ENCODE measurements at regions not wholly inside any gene's neighbourhood (a gene's known extent, or its start where the extent isn't known, plus 50 kb on each side); places are given as distances from the start of the nearest gene placed in this dataset.

DNA sequence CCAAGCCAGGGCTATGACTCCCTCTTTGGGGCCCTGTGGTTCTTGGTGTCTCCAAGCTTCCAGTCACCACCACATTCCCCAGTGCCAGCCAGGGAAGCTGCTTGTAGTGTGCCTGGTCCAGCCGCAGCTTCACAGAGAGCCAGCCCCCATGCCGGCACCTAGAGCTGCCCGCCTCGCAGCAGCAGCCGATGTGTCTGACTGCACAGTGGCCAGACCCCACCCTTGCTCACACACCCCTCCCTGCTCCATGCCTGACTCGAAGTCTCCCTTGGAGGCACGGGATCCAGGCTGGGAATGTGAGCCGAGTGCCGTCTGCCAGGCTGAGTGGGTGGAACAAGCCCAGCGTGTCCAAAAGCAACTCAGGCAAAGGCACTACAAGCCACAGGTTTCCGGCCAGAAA, 123.3 kb upstream of the SFSWAP start:
- no CpG with 5 or more reads among the region's 11 CpGs for WGBS, 2 experiments (ENCODE audit: extremely low coverage in 2 of 2, insufficient read length in 1 of 2)
- H3K36me3 ChIP-seq (ENCODE audit: control insufficient read depth, insufficient read depth, low read length), result no peaks in the 10 kb centered on the region
- H3K9ac ChIP-seq (ENCODE audit: low read depth, low read length), result no peak overlapping the region
- no peak overlapping the region for H4K8ac ChIP-seq (ENCODE audit: low read depth in 2 of 2, low read length in 2 of 2)
- H2BK120ac ChIP-seq (ENCODE audit: low read depth, low read length), result no peak overlapping the region
- POLR2A ChIA-PET (ENCODE audit: unreplicated experiment), result no interaction called here
- no peak overlapping the region for H3K23ac ChIP-seq (ENCODE audit: low read depth, low read length)
- H3K4me3 ChIP-seq (ENCODE audit: insufficient read depth, low read depth, low read length), result no peak overlapping the region
- H2BK20ac ChIP-seq (ENCODE audit: low read depth, low read length), result no peak overlapping the region
- no peak overlapping the region for H3K18ac ChIP-seq (ENCODE audit: low read depth, low read length)
- H3K4ac ChIP-seq (ENCODE audit: low read depth, low read length), result no peak overlapping the region
- no peak overlapping the region for H3K27ac ChIP-seq (ENCODE audit: insufficient read depth, low read length)
- H3K56ac ChIP-seq (ENCODE audit: extremely low read depth, insufficient read depth, low read length), result no peak overlapping the region
- no peak overlapping the region for H3K4me2 ChIP-seq (ENCODE audit: low read depth, low read length)
- no peak overlapping the region for H2AFZ ChIP-seq (replicated peaks; ENCODE audit: low read length, poor library complexity)
- intact Hi-C loops (cut with micrococcal nuclease) (no loop called here), dilution Hi-C loops (cut with HindIII; ENCODE audit: low sequenced_read_pairs, unreplicated experiment) (no loop called here), in situ Hi-C loops (cut with MboI; ENCODE audit: low sequenced_read_pairs) (no loop called here)
- TF ChIP-seq BHLHE40 (IDR thresholded peaks at IDR 0.05; ENCODE audit: low read depth, low read length) (no peak), MAFK (IDR thresholded peaks at IDR 0.05; ENCODE audit: low read depth, low read length) (no peak), MAZ (IDR thresholded peaks at IDR 0.05; ENCODE audit: borderline replicate concordance, low read depth, low read length) (no peak), POLR2A (IDR thresholded peaks at IDR 0.05; ENCODE audit: low read depth, low read length) (no peak), RAD21 (IDR thresholded peaks at IDR 0.05; ENCODE audit: low read length) (no peak), SMC3 (IDR thresholded peaks at IDR 0.05; ENCODE audit: low read depth, low read length) (no peak), CEBPB (IDR thresholded peaks at IDR 0.05; ENCODE audit: low read depth, low read length) (no peak), ELK1 (IDR thresholded peaks at IDR 0.05; ENCODE audit: borderline replicate concordance, low read depth, low read length) (no peak), RFX5 (IDR thresholded peaks at IDR 0.05; ENCODE audit: low read depth, low read length) (no peak), RCOR1 (IDR thresholded peaks at IDR 0.05; ENCODE audit: insufficient replicate concordance, low read length) (no peak), CTCF (conservative IDR thresholded peaks at IDR 0.05; ENCODE audit: low read depth, low read length) (no peak), FOS (IDR thresholded peaks at IDR 0.05; ENCODE audit: low read depth, low read length) (no peak), CHD1 (IDR thresholded peaks at IDR 0.05; ENCODE audit: low read depth, low read length) (no peak), USF2 (IDR thresholded peaks at IDR 0.05; ENCODE audit: low read depth, low read length) (no peak), NFE2L2 (IDR thresholded peaks at IDR 0.05; ENCODE audit: low read depth, low read length) (no peak)
- no peaks in the 10 kb centered on the region for H3K79me1 ChIP-seq (ENCODE audit: low read depth in 1 of 2, low read length in 2 of 2)
- peaks cover 45% of the 10 kb centered on the region for H3K9me3 ChIP-seq (ENCODE audit: control insufficient read depth, insufficient read depth, low read length)
- no peak overlapping the region for H2BK15ac ChIP-seq (ENCODE audit: low read depth, low read length)
- no peak for ATAC-seq (ENCODE audit: low read depth)
- no peaks in the 10 kb centered on the region for H3K9me1 ChIP-seq (ENCODE audit: insufficient read depth, low read length)
- H4K20me1 ChIP-seq (ENCODE audit: insufficient read depth, low read length), result no peaks in the 10 kb centered on the region
- no peak overlapping the region for H4K91ac ChIP-seq (ENCODE audit: insufficient read depth, low read depth, low read length)
- H4K5ac ChIP-seq (ENCODE audit: low read depth, low read length), result no peak overlapping the region
- no peak overlapping the region for H2BK5ac ChIP-seq (ENCODE audit: low read depth, low read length, poor library complexity, severe bottlenecking)
- no peak for DNase-seq
- no peaks in the 10 kb centered on the region for H3K4me1 ChIP-seq (ENCODE audit: control insufficient read depth, insufficient read depth, low read length)
- CTCF ChIA-PET, result no interaction called here
- no peak overlapping the region for H3K14ac ChIP-seq (replicated peaks; ENCODE audit: low read depth, low read length)
- H2AK5ac ChIP-seq (ENCODE audit: low read depth, low read length), result no peak overlapping the region
- H3K27me3 ChIP-seq (ENCODE audit: control insufficient read depth, insufficient read depth, low read length), result no peaks in the 10 kb centered on the region
- H2AK9ac ChIP-seq (replicated peaks; ENCODE audit: low read depth, low read length, poor library complexity), result no peak overlapping the region
- BruUV-seq (replicated peaks), result no TSS peak

Measured in IMR-90 (cell line).